HG03066 (cell line): ENCODE measurements at regions not wholly inside any gene's neighbourhood (a gene's known extent, or its start where the extent isn't known, plus 50 kb on each side); places are given as distances from the start of the nearest gene placed in this dataset.
"Not testable (repeated sequence)": the region's sequence is repeated elsewhere in the genome, so short reads cannot be mapped to it uniquely, and the experiment has no call there.

Experiments
- ATAC-seq: cut with Tn5 transposase; IDR thresholded peaks from one replicate; pipeline ENCODE4 v1.9.1; 2021; ENCODE audit warnings: low read depth; ENCODE audit not compliant: unreplicated experiment

DNA sequence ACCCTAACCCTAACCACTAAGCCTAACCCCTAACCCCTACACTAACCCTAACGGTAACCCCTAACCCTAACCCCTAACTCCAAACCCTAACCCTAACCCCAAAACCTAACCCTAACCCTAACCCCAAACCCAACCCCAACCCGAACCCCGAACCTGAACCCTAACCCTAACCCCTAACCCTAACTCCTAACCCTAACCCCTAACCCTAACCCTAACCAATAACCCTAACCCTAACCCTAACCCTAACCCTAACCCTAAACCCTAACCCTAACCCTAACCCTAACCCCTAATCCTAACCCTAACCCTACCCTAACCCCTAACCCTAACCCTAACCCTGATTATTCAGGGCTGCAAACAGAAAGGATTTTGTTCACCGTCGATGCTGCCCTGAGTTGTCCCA is 144.6 kb upstream of the DUSP22 start:
- ATAC-seq, result not testable (repeated sequence)

DNA sequence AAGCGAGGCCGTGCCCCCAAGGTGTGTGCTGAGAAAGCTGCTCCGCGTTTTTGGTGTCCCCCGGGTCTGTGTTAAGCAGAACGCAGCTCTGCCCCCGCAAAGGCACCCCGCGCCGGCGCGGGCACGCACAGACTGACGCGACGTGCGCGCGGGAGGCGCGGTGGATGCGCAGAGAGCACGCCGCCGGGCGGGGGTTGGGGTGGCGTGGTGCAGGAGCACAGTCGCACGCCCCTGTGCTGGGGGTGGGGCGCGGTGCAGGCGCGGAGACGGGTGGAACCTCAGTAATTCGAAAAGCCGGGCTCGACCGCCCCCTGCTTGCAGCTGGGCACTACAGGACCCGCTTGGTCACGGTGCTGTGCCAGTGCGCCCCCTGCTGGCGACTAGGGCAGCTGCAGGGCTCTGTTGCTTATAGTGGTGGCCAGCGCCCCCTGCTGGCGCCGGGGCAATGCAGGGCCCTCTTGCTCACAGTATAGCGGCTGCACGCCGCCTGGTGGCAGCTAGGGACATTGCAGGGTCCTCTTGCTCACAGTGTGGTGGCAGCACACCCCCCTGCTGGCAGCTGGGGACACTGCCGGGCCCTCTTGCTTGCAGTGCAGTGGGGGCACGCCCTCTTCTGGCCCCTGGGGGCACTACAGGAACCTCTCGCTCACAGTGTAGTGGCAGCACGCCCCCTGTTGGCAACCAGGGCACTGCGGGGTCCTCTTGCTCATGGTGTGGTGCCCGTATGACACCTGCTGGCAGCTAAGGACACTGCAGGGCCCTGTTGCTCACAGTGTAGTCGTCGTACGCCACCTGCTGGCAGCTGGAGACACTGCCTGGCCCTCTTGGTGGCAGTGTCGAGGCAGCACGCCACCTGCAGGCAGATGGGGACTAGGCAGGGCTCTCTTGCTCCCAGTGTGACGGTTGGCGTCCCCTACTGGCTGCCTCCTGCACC is 144.0 kb upstream of the DUSP22 start:
- ATAC-seq, result peak; percentile 93

DNA sequence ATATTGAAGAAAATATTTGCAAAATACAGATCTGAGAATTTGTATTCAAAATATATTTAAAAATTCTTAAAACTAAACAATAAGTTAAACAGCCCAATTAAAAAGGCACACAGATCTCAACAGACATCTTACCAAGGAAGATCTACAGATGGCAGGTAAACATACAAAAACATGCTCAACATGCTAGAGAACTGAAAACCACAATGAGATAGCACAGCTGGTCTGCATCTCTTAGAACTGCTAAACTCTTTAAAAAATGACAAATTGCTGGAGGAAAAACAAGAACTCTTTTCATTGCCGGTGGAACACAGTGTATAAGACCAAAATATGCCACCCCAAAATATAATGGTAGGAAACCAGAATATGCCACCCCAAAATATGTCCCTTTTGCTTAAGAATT is 142.1 kb upstream of the DUSP22 start:
- ATAC-seq, result not testable (repeated sequence)

- ATAC-seq, result not testable (repeated sequence)
Measured at GRCh38 chr6:152436-152835, 139.9 kb upstream of the DUSP22 start.

DNA sequence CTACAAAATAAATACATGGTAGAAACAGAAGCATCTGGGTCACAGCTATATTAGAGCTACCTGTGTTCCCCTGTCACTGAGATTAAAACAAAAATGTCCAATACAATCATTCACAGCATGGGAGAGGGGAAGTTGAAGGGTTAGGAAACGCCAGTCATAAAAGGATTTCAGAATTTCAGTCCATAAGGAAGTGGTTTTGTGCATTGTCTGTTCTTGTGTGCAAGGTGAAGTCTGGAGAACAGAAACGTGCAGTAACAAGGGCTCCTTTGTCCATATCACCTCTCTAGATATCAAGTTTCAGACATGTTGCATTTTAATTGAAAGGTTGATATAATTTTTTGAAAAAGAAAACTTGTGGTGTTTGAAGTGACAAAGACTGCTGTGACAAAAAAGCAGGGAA is 139.3 kb upstream of the DUSP22 start:
- not testable (repeated sequence) for ATAC-seq

- ATAC-seq, result not testable (repeated sequence)
Measured at GRCh38 chr6:153867-154266, 138.4 kb upstream of the DUSP22 start.

DNA sequence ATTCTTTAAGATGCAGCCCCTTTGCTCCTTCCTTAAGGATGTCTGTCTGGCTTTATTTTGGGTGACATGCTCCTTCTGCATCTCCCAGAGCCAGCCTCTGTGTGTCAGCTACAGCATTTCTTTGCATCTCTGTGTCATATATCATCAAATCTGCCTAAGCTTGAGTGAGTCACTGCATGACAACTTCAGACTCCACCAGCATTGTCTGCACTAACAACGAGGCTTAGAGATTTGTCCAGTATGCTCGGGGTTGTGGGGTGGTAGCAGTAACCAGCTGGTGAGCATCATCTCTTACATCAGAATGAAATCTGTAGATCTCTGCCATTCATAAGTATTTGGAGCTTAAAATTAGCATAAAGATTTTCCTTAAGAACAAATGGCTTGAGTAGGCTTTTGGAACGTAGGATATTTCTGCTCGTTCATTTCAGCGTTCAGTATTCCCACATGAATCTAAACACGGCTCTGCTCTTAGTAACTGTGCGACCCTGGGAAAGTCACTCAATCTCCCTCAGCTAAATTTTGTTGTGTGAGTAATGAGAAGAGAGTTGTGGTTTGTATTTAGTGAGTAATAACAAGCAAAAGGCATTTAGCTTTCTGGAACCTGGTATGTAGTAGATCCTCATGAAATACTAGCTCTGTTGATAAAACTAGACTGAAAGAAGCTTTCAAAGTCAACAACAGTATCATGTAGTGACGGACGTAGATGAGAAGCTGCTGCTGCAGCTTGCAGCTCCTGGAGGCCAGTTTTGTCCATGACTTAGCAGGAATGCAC is 137.8 kb upstream of the DUSP22 start:
- not testable (repeated sequence) for ATAC-seq

GRCh38 chr6:156010-156409 is 136.3 kb upstream of the DUSP22 start:
- no peak for ATAC-seq

GRCh38 chr6:156441-157140 is 135.7 kb upstream of the DUSP22 start:
- not testable (repeated sequence) for ATAC-seq

GRCh38 chr6:157176-157575 is 135.1 kb upstream of the DUSP22 start:
- ATAC-seq, result not testable (repeated sequence)

GRCh38 chr6:161657-162056 is 130.6 kb upstream of the DUSP22 start:
- ATAC-seq, result not testable (repeated sequence)

GRCh38 chr6:164720-165119 is 127.6 kb upstream of the DUSP22 start:
- ATAC-seq, result no peak

DNA sequence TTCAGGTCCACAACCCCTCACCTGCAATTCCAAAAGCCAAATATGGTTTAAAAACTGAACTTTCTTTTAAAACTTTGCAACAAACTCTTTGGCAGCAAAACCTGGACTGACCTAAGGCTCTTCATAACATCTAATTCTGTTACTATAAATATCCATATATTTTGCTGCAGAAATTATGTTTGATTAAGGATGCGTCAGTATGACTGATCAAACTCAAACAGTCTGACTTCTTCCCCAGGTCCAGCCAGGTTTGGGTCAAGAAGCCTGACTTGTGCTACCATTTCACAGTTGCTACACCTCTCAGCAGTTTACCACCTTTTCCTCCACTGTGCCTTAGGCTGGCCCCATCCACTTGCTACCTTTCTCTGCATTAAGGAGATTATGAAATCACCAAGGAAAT is 127.0 kb upstream of the DUSP22 start:
- no peak for ATAC-seq

DNA sequence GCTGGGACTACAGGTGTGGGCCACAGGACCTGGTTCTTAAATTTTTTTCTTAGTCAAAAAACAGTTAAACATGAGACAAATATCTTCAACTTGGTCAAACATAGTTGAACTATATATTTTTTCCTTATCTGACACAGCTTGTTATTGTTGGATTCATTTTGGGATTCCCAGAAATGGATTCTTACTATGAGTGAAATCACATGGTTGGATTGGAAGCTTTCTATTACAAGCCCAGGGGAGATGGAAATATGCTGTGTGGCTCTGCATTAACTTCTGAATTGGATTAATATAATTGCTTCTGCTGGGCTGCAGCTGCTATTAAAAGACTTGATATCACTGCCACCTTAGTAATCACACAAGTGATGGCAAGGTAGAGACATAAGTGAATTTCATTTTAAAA is 126.4 kb upstream of the DUSP22 start:
- no peak for ATAC-seq

DNA sequence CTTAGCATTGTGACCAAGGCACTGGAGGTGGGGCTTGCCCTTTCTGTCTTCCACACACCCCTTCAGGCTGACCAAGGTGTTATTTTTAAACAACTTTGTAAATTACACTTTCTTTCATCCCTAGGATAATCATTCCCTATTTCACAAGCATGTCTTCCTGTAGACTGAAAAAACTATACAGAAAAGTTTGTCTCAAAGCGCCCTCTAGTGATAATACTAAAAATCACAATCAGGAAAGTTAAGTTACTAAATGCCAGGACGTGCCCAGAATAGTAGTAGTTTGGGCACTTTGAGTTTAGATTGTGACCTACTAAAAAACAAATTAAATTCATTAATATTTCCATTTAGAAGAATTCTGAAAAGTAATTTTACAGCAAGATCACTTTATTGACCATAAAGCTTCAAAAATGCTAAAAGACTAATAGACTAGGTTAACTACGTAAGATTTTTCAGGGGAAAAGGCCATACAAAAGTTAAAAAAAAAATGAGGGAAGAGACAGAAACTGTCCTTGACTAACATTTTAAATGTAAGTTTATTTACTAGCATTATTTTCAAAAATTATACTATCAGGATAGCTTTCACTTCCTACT is 123.3 kb upstream of the DUSP22 start:
- no peak for ATAC-seq

GRCh38 chr6:174036-174435 is 118.3 kb upstream of the DUSP22 start:
- no peak for ATAC-seq

DNA sequence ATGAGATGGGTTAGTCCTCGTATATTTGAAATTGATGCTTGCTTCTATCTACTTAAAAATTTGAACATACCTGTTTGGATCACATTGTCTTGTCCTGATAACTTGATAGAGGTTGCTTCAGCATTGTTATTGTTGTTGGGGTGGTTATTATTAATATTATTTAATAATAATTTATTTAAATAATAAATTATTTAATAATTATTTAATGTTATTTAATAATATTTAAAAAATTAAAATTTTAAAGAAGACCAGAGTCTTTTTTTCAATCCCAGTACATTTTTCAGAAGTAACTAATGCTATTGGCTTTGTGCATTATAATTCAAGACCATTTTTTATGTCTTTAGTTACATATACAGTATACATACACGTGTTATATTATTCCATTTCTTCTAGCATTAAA is 116.6 kb upstream of the DUSP22 start:
- no peak for ATAC-seq

GRCh38 chr6:176766-177165 is 115.5 kb upstream of the DUSP22 start:
- ATAC-seq, result no peak

- ATAC-seq, result no peak
Measured at GRCh38 chr6:178119-178518, 114.2 kb upstream of the DUSP22 start.

DNA sequence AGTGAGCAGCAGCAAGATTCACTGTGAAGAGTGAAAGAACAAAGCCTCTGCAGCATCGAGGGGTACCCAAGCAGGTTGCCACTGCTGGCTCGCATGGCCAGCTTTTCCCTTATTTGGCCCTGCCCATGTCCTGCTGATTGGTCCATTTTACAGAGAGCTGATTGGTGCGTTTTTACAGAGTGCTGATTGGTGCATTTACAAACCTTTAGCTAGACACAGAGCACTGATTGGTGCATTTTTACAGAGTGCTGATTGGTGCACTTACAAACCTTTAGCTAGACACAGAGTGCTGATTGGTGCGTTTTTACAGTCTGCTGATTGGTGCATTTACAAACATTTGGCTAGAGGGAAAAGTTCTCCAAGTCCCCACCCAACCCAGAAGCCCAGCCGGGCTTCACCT is 113.4 kb upstream of the DUSP22 start:
- ATAC-seq, result not testable (repeated sequence)
